ENCODE measurements at regions not wholly inside any gene's neighbourhood (a gene's known extent, or its start where the extent isn't known, plus 50 kb on each side); places are given as distances from the start of the nearest gene placed in this dataset.

DNA sequence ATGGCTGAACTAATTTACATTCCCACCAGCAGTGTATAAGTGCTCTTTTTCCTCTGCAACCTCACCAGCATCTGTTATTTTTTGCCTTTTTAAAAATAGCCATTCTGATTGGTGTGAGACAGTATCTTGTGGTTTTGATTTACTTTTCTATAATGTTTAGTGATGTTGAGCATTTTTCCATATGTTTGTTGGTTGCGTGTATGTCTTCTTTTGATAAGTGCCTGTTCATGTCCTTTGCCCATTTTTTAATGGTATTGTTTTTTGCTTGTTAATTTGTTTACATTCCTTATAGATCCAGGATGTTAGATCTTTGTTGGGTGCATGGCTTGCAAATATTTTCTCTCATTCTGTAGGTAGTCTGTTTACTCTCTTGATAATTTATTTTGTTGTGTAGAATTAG, 169.9 kb downstream of the PRL start:
- DNase-seq (no peak), ATAC-seq (ENCODE audit: low read depth) (no peak)
- intact Hi-C loops (cut with micrococcal nuclease) = no loop called here
- Mint-ChIP-seq H3K9me3 (peaks cover 10% of the 10 kb centered on the region), H3K36me3 (ENCODE audit: low read depth) (no peaks in the 10 kb centered on the region), H3K27me3 (no peaks in the 10 kb centered on the region), H3K27ac (no peak overlapping the region), H3K4me3 (no peak overlapping the region), H3K4me1 (no peaks in the 10 kb centered on the region)
- ChIA-PET POLR2A (no interaction called here), CTCF (no interaction called here)
- TF ChIP-seq, protein P1, sequence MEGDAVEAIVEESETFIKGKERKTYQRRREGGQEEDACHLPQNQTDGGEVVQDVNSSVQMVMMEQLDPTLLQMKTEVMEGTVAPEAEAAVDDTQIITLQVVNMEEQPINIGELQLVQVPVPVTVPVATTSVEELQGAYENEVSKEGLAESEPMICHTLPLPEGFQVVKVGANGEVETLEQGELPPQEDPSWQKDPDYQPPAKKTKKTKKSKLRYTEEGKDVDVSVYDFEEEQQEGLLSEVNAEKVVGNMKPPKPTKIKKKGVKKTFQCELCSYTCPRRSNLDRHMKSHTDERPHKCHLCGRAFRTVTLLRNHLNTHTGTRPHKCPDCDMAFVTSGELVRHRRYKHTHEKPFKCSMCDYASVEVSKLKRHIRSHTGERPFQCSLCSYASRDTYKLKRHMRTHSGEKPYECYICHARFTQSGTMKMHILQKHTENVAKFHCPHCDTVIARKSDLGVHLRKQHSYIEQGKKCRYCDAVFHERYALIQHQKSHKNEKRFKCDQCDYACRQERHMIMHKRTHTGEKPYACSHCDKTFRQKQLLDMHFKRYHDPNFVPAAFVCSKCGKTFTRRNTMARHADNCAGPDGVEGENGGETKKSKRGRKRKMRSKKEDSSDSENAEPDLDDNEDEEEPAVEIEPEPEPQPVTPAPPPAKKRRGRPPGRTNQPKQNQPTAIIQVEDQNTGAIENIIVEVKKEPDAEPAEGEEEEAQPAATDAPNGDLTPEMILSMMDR (IDR thresholded peaks at IDR 0.05) = no peak

DNA sequence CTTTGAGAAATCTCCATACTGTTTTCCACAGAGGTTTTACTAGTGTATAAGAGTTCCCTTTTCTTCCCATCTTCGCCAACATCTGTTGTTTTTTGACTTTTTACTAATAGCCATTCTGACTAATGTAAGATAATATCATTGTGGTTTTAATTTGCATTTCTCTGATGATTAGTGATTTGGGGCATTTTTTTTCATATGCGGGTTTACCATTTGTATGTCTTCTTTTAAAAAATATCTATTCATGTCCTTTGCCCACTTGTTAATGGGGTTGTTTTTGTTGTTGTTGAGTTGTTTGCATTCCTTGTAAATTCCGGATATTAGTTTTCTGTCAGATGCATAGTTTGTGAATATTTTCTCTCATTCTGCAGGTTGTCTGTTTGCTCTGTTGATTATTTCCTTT, 167.1 kb downstream of the PRL start:
- TF ChIP-seq, protein P1 (IDR thresholded peaks at IDR 0.05) = no peak
- H3K4me3 Mint-ChIP-seq = no peak overlapping the region
- H3K36me3 Mint-ChIP-seq (ENCODE audit: low read depth) = no peaks in the 10 kb centered on the region
- no peak for DNase-seq
- no peaks in the 10 kb centered on the region for H3K27me3 Mint-ChIP-seq
- no peak for ATAC-seq (ENCODE audit: low read depth)
- no peak overlapping the region for H3K27ac Mint-ChIP-seq
- peaks cover 10% of the 10 kb centered on the region for H3K9me3 Mint-ChIP-seq
- ChIA-PET CTCF (no interaction called here), POLR2A (no interaction called here)
- no peaks in the 10 kb centered on the region for H3K4me1 Mint-ChIP-seq
- intact Hi-C loops (cut with micrococcal nuclease) = no loop called here

DNA sequence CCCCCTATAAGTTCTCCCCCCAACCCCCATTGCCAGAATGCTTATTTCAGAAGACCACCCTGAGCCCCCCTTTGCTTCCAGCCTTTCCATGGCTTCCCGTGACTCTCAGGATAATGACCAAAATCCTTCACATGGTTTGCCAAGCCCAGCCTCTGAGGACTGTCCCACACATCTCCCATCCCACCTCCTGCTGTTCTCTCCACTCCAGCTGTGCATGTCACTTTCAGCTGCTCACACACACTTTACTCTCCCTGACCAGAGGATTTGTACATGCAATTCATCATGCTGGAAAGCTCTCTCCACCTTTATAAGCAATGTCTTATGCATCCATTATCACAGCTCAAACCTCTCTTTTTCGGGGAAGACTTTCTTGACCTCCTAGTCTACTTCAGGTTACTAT, 164.2 kb downstream of the PRL start:
- no peak for DNase-seq
- intact Hi-C loops (cut with micrococcal nuclease) = no loop called here
- Mint-ChIP-seq H3K4me1 (no peaks in the 10 kb centered on the region), H3K27ac (no peak overlapping the region), H3K9me3 (peaks cover 3% of the 10 kb centered on the region), H3K4me3 (no peak overlapping the region), H3K27me3 (no peaks in the 10 kb centered on the region), H3K36me3 (ENCODE audit: low read depth) (no peaks in the 10 kb centered on the region)
- ChIA-PET CTCF (no interaction called here), POLR2A (no interaction called here)
- no peak for ATAC-seq (ENCODE audit: low read depth)
- TF ChIP-seq, protein P1 (IDR thresholded peaks at IDR 0.05) = no peak

DNA sequence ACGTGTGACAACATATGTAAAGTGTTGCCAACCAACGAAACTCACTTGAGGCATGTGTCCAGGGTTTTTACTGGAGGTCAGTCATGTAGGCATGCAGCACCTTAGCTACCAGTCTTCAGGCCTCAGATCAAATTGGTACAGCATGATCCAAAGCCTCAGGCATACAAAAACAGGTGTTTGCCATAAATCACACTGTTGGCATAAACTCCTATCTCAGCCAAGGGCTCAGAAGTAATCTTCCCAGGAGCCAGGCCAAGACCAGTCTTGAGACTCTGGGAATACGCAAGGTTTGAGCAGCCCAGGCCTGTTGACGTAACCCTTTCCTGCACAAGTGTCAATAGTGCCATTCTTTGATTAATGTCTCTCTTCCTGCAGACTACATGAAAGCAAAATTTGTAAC, 163.5 kb downstream of the PRL start:
- DNase-seq = no peak
- H3K36me3 Mint-ChIP-seq (ENCODE audit: low read depth) = no peaks in the 10 kb centered on the region
- POLR2A ChIA-PET = no interaction called here
- TF ChIP-seq, protein P1 (IDR thresholded peaks at IDR 0.05) = no peak
- intact Hi-C loops (cut with micrococcal nuclease) = no loop called here
- CTCF ChIA-PET = no interaction called here
- H3K27ac Mint-ChIP-seq = no peak overlapping the region
- no peak for ATAC-seq (ENCODE audit: low read depth)
- H3K4me1 Mint-ChIP-seq = no peaks in the 10 kb centered on the region
- peaks cover 3% of the 10 kb centered on the region for H3K9me3 Mint-ChIP-seq
- H3K27me3 Mint-ChIP-seq = no peaks in the 10 kb centered on the region
- H3K4me3 Mint-ChIP-seq = no peak overlapping the region

DNA sequence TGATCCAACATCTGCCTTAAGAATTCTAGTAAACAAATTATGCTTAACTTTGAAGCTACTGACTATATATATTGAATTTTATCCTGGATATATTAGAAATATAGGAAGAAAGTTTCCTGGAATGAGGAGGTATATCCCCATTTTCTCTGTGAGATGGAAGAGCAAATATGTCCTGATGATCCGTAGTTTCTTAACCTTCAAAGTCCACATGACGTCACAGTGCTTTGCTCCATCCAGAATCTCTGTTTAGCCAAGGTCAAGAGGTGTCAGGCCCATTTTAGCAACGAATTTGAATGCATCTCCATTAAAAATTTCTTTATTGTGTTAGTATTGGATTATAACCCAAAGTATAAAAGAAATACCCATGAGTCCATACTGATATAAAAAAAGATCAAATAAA, 162.5 kb downstream of the PRL start:
- ATAC-seq (ENCODE audit: low read depth) = no peak
- H3K36me3 Mint-ChIP-seq (ENCODE audit: low read depth) = no peaks in the 10 kb centered on the region
- CTCF ChIA-PET = no interaction called here

More for the DNA sequence above, 162.5 kb downstream of the PRL start:
- Mint-ChIP-seq H3K9me3 (peaks cover 3% of the 10 kb centered on the region), H3K4me1 (no peaks in the 10 kb centered on the region), H3K4me3 (no peak overlapping the region), H3K27me3 (no peaks in the 10 kb centered on the region), H3K27ac (no peak overlapping the region)
- intact Hi-C loops (cut with micrococcal nuclease) = no loop called here
- DNase-seq = no peak
- TF ChIP-seq, protein P1 (IDR thresholded peaks at IDR 0.05) = no peak
- POLR2A ChIA-PET = no interaction called here

All from activated B cell treated with CpG ODN at 0.5 μM for 24 hours (primary cell).